PC-3 (cell line): ENCODE measurements at regions not wholly inside any gene's neighbourhood (a gene's known extent, or its start where the extent isn't known, plus 50 kb on each side); places are given as distances from the start of the nearest gene placed in this dataset.

Source experiments
- CTCF ChIP-seq: fragments of 300-600 bp; sonication (generic); conservative IDR thresholded peaks from 2 replicates; pipeline ENCODE4 v1.5.1; 2017; ENCODE audit warnings: antibody characterized with exemption, low read depth, mild to moderate bottlenecking, low read length
- EZH2 ChIP-seq: fragments of 300-600 bp; sonication (generic); IDR thresholded peaks from one replicate; pipeline ENCODE4 v1.6.1; 2017; ENCODE audit warnings: antibody characterized with exemption, mild to moderate bottlenecking, low read length; ENCODE audit not compliant: unreplicated experiment
- EZH2phosphoT487 ChIP-seq: fragments of 300-600 bp; sonication (generic); IDR thresholded peaks from 2 replicates; pipeline ENCODE4 v1.6.1; 2018; ENCODE audit warnings: mild to moderate bottlenecking, antibody characterized with exemption, low read length, borderline replicate concordance

GRCh38 chr10:121313119-121313875 lies 284.9 kb downstream of the FGFR2 start:
- TF ChIP-seq CTCF (no peak), EZH2 (no peak), EZH2phosphoT487 (no peak)
